BE2C (cell line): ENCODE measurements at regions not wholly inside any gene's neighbourhood (a gene's known extent, or its start where the extent isn't known, plus 50 kb on each side); places are given as distances from the start of the nearest gene placed in this dataset.

Experiments
- DNase-seq: peaks from one replicate; pipeline ENCODE4 v3.0.0-alpha.2; 2020
- H3K27me3 ChIP-seq: fragments of 250-450 bp; sonication (Bioruptor Pico); 2 replicates; pipeline ENCODE4 v1.5.1; 2020; ENCODE audit warnings: mild to moderate bottlenecking
- H3K36me3 ChIP-seq: fragments of 250-450 bp; sonication (Bioruptor Pico); 2 replicates; pipeline ENCODE4 v1.5.1; 2020; ENCODE audit warnings: mild to moderate bottlenecking
- H3K4me1 ChIP-seq: fragments of 250-450 bp; sonication (Bioruptor Pico); 2 replicates; pipeline ENCODE4 v1.5.1; 2020
- H3K4me3 ChIP-seq: 2 replicates; pipeline ENCODE4 v1.5.1; 2011; ENCODE audit warnings: low read depth, low read length
- H3K9me3 ChIP-seq: fragments of 250-450 bp; sonication (Bioruptor Pico); 2 replicates; pipeline ENCODE4 v1.5.1; 2020
- TF ChIP-seq, protein P1 (sequence below): IDR thresholded peaks from 2 replicates; pipeline ENCODE4 v1.5.1; 2012; ENCODE audit warnings: mild to moderate bottlenecking, low read depth, low read length

DNA sequence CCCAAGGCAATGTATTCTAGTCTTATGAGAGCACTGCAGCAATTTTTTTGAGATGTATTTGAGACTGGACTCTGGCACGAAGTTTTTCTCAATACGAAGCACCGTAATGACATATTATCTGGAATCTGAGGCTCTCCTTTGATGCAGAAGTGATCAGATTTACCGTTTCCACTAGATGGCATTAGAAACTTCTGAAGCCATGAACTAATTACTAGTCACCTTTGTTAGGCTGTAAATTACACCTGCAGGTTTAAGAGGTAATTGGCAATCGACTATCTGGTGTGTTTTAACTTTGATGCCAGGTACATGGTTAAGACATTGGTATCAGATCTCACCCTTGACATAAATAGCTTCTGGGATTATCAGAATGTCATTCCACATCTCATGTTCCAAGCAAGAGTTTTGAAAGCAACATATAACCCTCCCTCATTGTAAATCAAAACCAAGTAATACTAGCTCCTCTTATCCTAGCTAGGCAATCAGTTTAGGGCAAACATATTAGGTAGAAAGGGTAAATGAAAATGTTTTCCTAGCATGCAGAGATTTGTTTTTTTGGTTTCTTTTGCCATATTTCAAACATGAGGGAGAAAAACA lies 254.6 kb upstream of the SPRED2 start:
- no peaks in the 10 kb centered on the region for H3K9me3 ChIP-seq
- no peak for DNase-seq
- H3K4me3 ChIP-seq = no peak overlapping the region
- no peaks in the 10 kb centered on the region for H3K4me1 ChIP-seq
- H3K36me3 ChIP-seq = no peaks in the 10 kb centered on the region
- H3K27me3 ChIP-seq = no peaks in the 10 kb centered on the region
- TF ChIP-seq, protein P1, sequence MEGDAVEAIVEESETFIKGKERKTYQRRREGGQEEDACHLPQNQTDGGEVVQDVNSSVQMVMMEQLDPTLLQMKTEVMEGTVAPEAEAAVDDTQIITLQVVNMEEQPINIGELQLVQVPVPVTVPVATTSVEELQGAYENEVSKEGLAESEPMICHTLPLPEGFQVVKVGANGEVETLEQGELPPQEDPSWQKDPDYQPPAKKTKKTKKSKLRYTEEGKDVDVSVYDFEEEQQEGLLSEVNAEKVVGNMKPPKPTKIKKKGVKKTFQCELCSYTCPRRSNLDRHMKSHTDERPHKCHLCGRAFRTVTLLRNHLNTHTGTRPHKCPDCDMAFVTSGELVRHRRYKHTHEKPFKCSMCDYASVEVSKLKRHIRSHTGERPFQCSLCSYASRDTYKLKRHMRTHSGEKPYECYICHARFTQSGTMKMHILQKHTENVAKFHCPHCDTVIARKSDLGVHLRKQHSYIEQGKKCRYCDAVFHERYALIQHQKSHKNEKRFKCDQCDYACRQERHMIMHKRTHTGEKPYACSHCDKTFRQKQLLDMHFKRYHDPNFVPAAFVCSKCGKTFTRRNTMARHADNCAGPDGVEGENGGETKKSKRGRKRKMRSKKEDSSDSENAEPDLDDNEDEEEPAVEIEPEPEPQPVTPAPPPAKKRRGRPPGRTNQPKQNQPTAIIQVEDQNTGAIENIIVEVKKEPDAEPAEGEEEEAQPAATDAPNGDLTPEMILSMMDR = no peak

DNA sequence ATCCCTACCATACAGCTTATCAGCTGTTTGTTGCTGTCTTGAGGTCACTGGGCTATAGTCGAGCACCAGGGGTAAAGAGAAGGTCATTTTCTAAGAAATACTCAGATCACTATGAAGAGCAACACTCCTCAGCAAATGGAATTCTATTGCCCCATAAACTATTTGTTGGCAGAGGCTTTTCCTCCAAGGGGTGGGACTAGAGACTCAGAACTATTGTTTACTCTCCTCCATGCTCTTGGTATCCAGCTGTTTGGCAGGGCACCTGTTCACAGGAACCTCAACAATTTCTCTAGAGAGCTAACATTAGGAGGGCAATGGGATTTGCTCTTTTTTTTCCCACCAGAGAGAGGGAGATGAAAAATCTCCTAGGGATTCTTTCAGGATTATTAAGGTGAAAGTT lies 249.1 kb upstream of the SPRED2 start:
- H3K4me1 ChIP-seq = no peaks in the 10 kb centered on the region
- no peak for DNase-seq
- no peaks in the 10 kb centered on the region for H3K9me3 ChIP-seq

DNA sequence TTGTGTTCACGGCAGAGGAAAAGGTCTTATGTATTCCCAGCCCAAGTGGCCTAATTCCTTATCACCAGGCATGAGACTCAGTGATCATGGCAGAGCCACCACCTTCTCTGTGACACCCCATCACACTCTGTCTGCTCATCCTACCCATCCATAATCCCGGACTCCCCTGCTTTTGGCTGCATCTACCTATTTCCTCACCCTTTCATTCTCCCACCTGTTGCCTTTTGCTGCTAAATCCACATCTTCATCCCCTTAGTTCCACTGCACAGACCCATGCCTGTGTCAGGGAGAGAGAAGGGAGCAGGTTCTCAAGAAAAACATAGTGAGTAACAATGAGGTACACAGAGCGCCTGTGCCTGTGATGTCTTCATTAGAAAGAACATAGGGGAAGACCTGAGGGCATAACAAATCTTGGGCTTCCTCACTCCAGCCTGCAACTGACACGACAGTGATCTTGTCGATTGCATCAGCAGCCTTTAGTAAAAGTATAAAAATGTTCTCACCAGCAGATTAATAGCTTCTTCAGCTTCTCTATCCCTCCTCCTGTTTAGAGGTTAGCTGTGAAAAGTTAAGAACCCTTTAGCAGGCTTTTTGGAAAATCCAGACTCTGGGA lies 246.5 kb upstream of the SPRED2 start:
- DNase-seq = no peak
- Histone ChIP-seq H3K27me3 (no peaks in the 10 kb centered on the region), H3K4me1 (no peaks in the 10 kb centered on the region), H3K36me3 (no peaks in the 10 kb centered on the region), H3K4me3 (no peak overlapping the region), H3K9me3 (no peaks in the 10 kb centered on the region)
- TF ChIP-seq, protein P1 = no peak

More for the DNA sequence above, 249.1 kb upstream of the SPRED2 start:
- H3K36me3 ChIP-seq = no peaks in the 10 kb centered on the region
- H3K27me3 ChIP-seq = no peaks in the 10 kb centered on the region
- H3K4me3 ChIP-seq = no peak overlapping the region
- TF ChIP-seq, protein P1 = no peak

DNA sequence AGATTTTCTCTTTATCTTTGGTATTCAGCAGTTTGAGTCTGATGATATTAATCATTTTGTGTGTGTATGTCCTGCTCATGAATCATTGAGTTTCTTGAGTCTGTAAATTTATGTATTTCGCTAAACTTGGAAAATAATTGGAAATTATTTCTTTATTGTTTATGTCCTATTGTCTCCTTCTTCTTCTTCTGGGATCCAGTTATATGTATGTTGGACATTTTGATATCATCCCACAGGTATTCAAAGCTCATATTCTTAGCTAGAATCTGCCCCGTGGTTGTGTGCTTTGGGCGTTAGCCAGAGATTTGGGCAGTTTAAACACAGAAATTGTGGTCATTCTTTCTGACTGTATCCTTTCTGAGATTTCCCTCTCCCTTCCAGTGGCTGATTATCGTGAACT lies 243.0 kb upstream of the SPRED2 start:
- TF ChIP-seq, protein P1 = no peak

DNA sequence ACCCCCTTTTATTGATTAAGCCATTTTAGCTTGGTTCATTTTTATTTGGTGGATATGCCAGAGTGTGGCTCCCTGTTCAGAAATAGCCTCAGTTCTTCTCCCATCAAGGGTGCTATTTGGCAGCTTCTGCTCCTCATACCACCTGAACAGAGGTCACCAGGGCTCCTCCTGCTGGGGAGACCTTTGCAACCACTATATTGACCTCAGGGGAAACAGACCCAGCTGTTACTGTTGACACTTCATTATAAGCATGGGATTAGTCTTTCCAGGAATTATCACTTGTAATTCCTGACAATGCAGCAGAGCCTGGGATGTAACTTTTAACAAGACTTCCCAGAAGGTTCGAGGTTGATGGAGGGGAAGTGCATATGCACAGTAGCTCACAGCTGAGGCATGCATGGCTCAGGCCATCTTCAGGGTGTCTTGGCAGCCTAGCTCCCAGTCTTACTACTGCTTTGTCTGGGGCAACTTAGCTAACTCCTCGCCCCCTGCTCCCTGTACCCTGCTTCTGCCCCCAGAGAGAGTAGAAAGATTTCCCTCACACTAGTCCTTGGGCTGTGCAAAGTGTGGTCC lies 239.4 kb upstream of the SPRED2 start:
- Histone ChIP-seq H3K4me3 (no peak overlapping the region), H3K9me3 (no peaks in the 10 kb centered on the region), H3K4me1 (no peaks in the 10 kb centered on the region), H3K36me3 (no peaks in the 10 kb centered on the region), H3K27me3 (no peaks in the 10 kb centered on the region)
- DNase-seq = no peak
- TF ChIP-seq, protein P1 = no peak

More for the DNA sequence above, 243.0 kb upstream of the SPRED2 start:
- H3K36me3 ChIP-seq = no peaks in the 10 kb centered on the region
- H3K4me1 ChIP-seq = no peaks in the 10 kb centered on the region
- no peak for DNase-seq
- H3K9me3 ChIP-seq = no peaks in the 10 kb centered on the region
- H3K27me3 ChIP-seq = no peaks in the 10 kb centered on the region
- H3K4me3 ChIP-seq = no peak overlapping the region

DNA sequence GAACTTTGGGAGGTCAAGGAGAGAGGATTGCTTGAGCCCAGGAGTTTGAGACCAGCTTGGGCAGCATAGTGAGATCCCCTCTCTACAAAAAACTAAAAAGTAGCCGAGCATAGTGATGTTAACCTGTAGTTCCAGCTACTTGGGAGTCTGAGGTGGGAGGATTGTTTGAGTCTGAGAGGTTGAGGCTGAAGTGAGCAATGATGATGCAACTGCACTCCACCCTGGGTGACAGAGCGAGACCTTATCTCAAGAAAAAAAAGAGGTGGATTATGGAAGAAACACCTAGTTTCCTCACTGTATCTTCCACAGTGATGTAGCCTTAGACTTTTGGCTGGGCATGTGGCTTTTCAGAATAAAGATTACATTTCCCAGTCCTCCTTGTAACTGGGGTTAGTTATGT lies 237.2 kb upstream of the SPRED2 start:
- no peak for DNase-seq
- no peak overlapping the region for H3K4me3 ChIP-seq
- no peaks in the 10 kb centered on the region for H3K36me3 ChIP-seq
- H3K4me1 ChIP-seq = no peaks in the 10 kb centered on the region
- H3K27me3 ChIP-seq = no peaks in the 10 kb centered on the region
- TF ChIP-seq, protein P1 = no peak
- no peaks in the 10 kb centered on the region for H3K9me3 ChIP-seq
